Activated CD4-positive, alpha-beta T cell treated with anti-CD3 and anti-CD28 coated beads, Interleukin-2, amount 10 ng/mL, durations not matched to agents 7 days and 5 days (primary cell): ENCODE measurements at regions not wholly inside any gene's neighbourhood (a gene's known extent, or its start where the extent isn't known, plus 50 kb on each side); places are given as distances from the start of the nearest gene placed in this dataset.
A peak's percentile ranks its signal among the peaks of the same experiment; 100 is the strongest.
"Not testable (repeated sequence)": the region's sequence is repeated elsewhere in the genome, so short reads cannot be mapped to it uniquely, and the experiment has no call there.

Experiments used
- CTCF ChIA-PET: fragments of 350-600 bp; sonication (Branson Sonifier 250); formaldehyde crosslinking; loops from one replicate; lab custom pipeline; 2021; ENCODE audit warnings: antibody characterized with exemption; lab: Charles Lee
- POLR2A ChIA-PET: fragments of 350-600 bp; sonication (Branson Sonifier 250); formaldehyde crosslinking; loops from one replicate; lab custom pipeline; 2021; ENCODE audit warnings: antibody characterized with exemption; lab: Charles Lee
- DNase-seq: peaks from one replicate; pipeline ENCODE4 v3.0.0-alpha.2; 2020
- H3K27ac Mint-ChIP-seq: one replicate; pipeline ENCODE4 v1.8.0; 2021; ENCODE audit warnings: mild to moderate bottlenecking, moderate library complexity, mixed read lengths
- H3K27me3 Mint-ChIP-seq: one replicate; pipeline ENCODE4 v1.8.0; 2021; ENCODE audit warnings: mixed read lengths
- H3K36me3 Mint-ChIP-seq: one replicate; pipeline ENCODE4 v1.8.0; 2021; ENCODE audit warnings: low read depth, mixed read lengths
- H3K4me1 Mint-ChIP-seq: one replicate; pipeline ENCODE4 v1.8.0; 2021; ENCODE audit warnings: mixed read lengths
- H3K4me3 Mint-ChIP-seq: one replicate; pipeline ENCODE4 v1.8.0; 2021; ENCODE audit warnings: mild to moderate bottlenecking, moderate library complexity, mixed read lengths
- H3K9me3 Mint-ChIP-seq: one replicate; pipeline ENCODE4 v1.8.0; 2021; ENCODE audit warnings: mixed read lengths

DNA sequence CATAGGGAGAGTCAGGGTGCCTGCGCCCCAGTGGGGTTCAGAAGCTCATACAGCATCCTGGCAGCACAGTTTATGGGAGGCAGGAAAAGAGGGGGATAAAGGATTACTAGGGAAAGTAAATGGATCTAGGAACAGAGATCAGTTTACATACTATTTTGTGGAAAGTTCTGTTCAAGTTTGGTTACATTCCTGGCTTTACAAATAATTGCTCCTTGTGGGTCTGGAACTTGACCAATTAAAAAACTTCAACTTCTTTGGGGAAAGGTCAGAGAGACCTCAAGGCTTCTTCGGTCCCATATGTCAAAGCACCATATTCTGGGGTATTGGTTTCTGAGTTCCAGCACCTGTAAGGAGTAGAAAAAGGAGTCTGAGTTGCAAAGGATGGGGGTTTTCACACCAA lies 64.1 kb downstream of the ZDHHC19 start:
- Mint-ChIP-seq H3K9me3 (peaks cover 9% of the 10 kb centered on the region), H3K4me1 (no peaks in the 10 kb centered on the region), H3K27ac (no peak overlapping the region), H3K27me3 (peaks cover 3% of the 10 kb centered on the region), H3K4me3 (no peak overlapping the region), H3K36me3 (peaks cover 3% of the 10 kb centered on the region)
- CTCF ChIA-PET, result interaction anchor here (1.3 to 2.0 kb wide), 4 partner anchors 14 to 32 kb away, joined by 3 to 10 read pairs (median 4); no protein-coding TSS in a partner anchor
- DNase-seq, result no peak
- POLR2A ChIA-PET, result interaction anchor here (0.6 kb wide), 1 partner anchor 12 kb away, joined by 3 read pairs; no protein-coding TSS in a partner anchor

DNA sequence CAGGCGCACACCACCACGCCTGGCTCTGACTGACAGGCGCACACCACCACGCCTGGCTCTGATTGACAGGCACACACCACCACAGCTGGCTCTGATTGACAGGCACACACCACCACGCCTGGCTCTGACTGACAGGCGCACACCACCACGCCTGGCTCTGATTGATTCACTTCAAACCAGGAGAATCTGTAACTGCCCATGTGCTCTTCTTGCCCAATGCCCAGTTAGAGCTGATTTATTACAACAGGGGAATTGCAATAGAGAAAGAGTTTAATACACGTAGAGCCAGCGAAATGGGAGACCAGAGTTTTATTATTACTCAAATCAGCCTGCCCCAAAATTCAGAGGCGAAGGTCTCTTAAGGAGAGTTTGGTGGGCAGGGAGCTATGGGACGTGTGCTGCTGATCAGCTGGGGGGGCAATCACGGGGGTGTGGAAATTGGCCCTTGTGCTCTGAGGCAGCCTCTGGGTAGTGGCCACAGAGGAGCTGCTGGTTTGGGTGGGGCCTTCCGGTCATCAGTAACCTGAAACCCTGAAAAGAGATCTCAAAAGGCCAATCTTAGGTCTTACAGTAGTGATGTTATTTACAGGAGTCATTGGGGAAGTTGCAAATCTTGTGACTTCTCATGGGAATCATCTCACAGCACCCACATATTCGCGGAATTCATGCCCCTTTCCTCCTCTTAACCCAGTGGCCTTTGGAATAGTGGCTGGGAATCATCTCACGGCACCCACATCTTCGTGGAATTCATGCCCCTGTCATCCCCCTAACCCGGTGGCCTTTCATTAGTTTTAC lies 63.8 kb upstream of the TFRC start:
- no peak overlapping the region for H3K4me3 Mint-ChIP-seq

DNA sequence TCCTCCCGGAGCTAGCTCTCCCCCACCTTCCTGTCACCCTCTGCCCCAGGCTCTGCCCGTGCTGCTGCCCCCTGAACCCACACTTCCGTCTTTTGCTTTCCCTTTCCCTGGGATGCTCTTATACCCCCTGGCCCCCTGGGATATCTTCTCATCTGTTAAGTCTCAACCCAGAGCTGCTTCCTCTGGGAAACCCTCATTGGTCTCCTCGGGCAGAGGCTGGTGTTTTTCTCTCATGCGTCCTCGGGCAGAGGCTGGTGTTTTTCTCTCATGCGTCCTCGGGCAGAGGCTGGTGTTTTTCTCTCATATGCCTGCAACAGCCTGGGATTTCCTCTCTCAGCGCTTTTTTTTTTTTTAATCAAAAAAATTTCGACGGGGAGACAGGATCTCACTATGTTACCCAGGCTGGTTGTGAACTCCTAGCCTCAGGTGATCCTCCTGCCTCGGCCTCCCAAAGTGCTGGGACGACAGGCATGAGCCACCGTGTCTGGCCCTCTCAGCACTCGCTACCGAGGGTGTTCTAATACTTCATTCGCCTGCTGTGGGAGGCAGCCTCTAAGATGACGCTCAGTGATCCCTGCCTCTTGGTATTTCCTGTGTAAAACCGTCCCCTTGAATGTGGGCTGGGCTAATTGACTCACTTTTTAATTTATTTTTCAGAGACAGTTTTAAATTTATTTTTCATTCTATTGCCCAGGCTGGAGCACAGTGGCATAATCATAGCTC lies 62.7 kb upstream of the TFRC start:
- peaks cover 4% of the 10 kb centered on the region for H3K9me3 Mint-ChIP-seq
- H3K4me3 Mint-ChIP-seq, result no peak overlapping the region
- no peak for DNase-seq
- H3K27me3 Mint-ChIP-seq, result peaks cover 3% of the 10 kb centered on the region
- H3K4me1 Mint-ChIP-seq, result peaks cover 2% of the 10 kb centered on the region
- no peak overlapping the region for H3K27ac Mint-ChIP-seq
- ChIA-PET POLR2A (no interaction called here), CTCF (interaction anchor here (0.9 kb wide), 1 partner anchor 16 kb away, joined by 3 read pairs; no protein-coding TSS in a partner anchor)
- H3K36me3 Mint-ChIP-seq, result no peaks in the 10 kb centered on the region

More for the DNA sequence above, 63.8 kb upstream of the TFRC start:
- no peaks in the 10 kb centered on the region for H3K4me1 Mint-ChIP-seq
- ChIA-PET CTCF (interaction anchor here (0.6 to 2.0 kb wide), 6 partner anchors 7 to 34 kb away, joined by 3 to 10 read pairs (median 4); no protein-coding TSS in a partner anchor), POLR2A (no interaction called here)
- no peak for DNase-seq
- H3K27me3 Mint-ChIP-seq, result peaks cover 3% of the 10 kb centered on the region
- H3K27ac Mint-ChIP-seq, result no peak overlapping the region
- H3K36me3 Mint-ChIP-seq, result no peaks in the 10 kb centered on the region
- H3K9me3 Mint-ChIP-seq, result peaks cover 9% of the 10 kb centered on the region

DNA sequence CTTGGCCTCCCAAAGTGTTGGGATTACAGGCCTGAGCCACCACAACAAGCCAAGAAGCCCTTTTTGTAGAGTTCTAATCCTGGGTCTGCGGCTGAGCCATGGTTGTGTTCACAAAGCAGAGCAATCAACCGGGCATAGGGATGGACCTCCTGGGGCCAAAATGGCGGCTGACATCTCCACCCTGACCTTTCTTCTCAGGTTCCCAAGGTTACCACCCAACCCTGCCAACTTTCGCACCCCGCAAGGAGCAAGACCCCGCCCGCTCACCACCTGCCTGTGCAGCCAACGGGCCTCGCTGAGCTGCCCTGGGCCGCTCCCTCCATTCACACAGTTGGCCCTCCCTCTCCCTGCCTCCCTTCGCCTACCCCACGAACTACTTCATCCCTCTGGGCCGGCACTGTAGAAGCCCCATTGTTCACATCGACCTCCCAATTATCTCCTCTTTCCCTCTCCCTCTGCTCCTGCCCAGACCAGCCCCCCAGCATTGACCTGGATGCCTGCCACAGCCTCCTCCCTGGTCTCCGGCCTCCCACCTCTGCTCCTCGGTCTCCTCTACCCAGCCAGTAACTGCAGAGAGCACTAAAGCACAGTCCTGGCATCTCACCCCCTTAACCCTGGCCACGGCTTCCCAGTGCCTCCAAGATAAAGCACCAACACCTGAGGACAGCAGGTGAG lies 62.0 kb upstream of the TFRC start:
- no peak for DNase-seq
- no peak overlapping the region for H3K4me3 Mint-ChIP-seq
- H3K27me3 Mint-ChIP-seq, result peaks cover 3% of the 10 kb centered on the region
- POLR2A ChIA-PET, result no interaction called here
- CTCF ChIA-PET, result interaction anchor here (0.9 kb wide), 1 partner anchor 16 kb away, joined by 3 read pairs; no protein-coding TSS in a partner anchor
- peaks cover 4% of the 10 kb centered on the region for H3K9me3 Mint-ChIP-seq
- H3K36me3 Mint-ChIP-seq, result no peaks in the 10 kb centered on the region
- H3K27ac Mint-ChIP-seq, result no peak overlapping the region
- peaks cover 2% of the 10 kb centered on the region for H3K4me1 Mint-ChIP-seq

DNA sequence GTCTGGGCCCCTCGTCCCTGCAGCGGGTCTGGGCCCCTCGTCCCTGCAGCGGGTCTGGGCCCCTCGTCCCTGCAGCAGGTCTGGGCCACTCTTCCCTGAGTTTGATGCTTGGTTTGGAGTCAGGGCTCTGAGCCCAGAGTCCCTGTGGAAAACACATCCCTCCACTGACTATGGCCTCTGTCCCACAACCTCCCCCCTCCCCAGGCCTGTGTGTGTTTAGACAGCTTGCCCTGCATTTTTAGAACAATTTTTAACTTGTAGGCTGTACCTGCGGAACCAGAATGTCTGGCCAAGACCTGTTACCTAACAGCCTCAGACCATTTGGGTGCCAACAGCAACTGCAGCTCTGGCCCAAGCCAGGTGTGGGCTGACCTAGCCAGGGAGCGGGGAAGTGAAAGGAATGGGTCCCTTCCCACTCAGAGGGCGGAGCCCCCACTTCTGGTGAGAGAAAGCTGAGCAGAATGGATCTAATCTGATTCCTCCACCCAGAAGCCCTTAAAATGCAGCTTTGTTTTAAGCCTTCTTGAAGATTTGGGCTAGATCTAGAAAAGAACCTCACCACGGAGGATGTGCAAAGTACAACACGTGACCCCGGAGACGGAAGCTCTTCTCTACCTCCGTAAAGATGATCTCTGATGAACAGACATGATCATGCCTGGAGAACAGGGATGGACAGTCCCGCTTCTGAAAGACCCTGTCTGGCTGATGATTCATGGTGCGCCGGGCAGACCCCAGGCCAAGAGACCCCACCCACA lies 60.5 kb upstream of the TFRC start:
- Mint-ChIP-seq H3K27ac (no peak overlapping the region), H3K36me3 (no peaks in the 10 kb centered on the region), H3K27me3 (peaks cover 2% of the 10 kb centered on the region), H3K9me3 (no peaks in the 10 kb centered on the region), H3K4me3 (no peak overlapping the region), H3K4me1 (peaks cover 4% of the 10 kb centered on the region)
- POLR2A ChIA-PET, result no interaction called here
- CTCF ChIA-PET, result interaction anchor here (0.8 to 1.2 kb wide), 3 partner anchors 10 to 31 kb away, joined by 3 to 4 read pairs (median 4); no protein-coding TSS in a partner anchor
- no peak for DNase-seq

DNA sequence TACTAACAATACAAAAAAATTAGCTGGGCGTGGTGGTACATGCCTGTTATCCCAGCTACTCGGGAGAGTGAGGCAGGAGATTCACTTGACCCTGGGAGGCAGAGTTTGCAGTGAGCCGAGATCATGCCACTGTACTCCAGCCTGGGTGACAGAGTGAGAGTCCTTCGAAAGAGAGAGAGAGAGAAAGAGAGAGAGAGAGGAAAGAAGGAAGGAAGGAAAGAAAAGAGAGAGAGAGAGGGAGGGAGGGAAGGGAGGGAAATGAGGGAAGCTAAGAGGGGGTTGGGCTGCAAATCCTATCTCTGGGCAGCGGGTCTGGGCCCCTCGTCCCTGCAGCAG lies 59.9 kb upstream of the TFRC start:
- Mint-ChIP-seq H3K27ac (no peak overlapping the region), H3K36me3 (no peaks in the 10 kb centered on the region), H3K4me1 (peaks cover 6% of the 10 kb centered on the region), H3K27me3 (peaks cover 3% of the 10 kb centered on the region), H3K4me3 (no peak overlapping the region), H3K9me3 (no peaks in the 10 kb centered on the region)
- ChIA-PET POLR2A (no interaction called here), CTCF (interaction anchor here (1.2 kb wide), 1 partner anchor 30 kb away, joined by 3 read pairs; no protein-coding TSS in a partner anchor)
- DNase-seq, result no peak

DNA sequence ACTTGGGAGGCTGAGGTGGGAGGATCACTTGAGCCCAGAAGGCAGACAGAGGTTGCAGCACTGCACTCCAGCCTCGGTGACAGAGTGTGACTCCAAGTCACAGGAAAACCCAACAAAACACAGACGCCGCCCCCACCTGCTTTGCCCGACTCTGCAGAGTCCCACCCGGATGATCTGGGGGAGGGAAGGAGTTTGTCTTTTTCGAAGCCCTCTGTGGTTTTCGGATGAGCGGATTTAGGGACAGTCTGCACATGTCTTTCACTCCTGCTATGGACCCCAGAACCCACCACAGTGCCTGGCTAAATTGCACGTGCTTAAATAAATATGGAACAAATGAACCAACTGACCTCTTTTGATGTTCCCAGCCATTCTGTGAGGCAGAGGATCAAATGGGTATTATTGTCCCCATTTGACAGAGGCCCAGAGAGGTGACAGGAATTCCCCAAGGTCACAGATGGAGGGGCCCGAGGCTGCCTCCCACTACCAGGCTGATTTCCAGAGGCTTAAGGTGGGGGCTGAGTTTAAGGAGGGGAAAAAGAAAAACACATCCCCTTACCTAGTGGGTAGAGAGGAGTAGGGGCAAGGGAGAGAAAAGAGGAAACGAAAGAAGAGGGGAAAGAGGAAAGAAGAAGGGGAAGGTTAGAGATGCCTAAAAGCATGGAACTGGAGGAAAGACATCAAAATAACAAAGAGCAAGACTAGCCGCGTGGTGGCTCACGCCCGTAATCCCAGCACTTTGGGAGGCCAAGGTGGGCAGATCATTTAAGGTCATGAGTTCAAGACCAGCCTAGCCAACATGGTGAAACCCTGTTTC lies 59.4 kb upstream of the TFRC start:
- Mint-ChIP-seq H3K4me1 (peaks cover 12% of the 10 kb centered on the region), H3K9me3 (no peaks in the 10 kb centered on the region), H3K27me3 (peaks cover 3% of the 10 kb centered on the region), H3K4me3 (no peak overlapping the region), H3K36me3 (no peaks in the 10 kb centered on the region), H3K27ac (no peak overlapping the region)
- DNase-seq, result no peak
- CTCF ChIA-PET, result interaction anchor here (0.9 to 1.3 kb wide), 3 partner anchors 10 to 29 kb away, joined by 3 read pairs; no protein-coding TSS in a partner anchor
- POLR2A ChIA-PET, result no interaction called here

DNA sequence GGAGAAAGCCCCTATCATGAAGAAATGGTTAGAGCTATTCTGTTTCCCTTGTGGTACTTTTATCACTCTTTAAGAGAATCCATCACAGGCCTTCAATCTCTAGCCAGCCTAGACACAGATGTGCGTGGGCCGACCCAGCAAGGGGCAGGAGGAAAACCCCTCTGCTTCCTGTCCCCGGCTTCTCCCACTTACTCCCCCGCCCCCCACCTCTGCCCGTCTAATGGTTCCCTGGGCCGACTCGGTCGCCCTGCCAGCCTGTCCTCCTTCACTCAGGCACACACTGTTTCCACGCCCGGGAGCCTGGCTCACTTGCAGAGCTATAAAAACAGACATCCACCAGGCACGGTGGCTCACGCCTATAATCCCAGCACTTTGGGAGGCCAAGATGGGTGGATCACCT lies 58.3 kb upstream of the TFRC start:
- Mint-ChIP-seq H3K4me1 (peaks cover 17% of the 10 kb centered on the region), H3K36me3 (no peaks in the 10 kb centered on the region), H3K4me3 (no peak overlapping the region), H3K9me3 (no peaks in the 10 kb centered on the region), H3K27me3 (peaks cover 3% of the 10 kb centered on the region), H3K27ac (no peak overlapping the region)
- ChIA-PET CTCF (interaction anchor here (0.9 to 3.3 kb wide), 3 partner anchors 11 to 17 kb away, joined by 3 to 11 read pairs (median 3); no protein-coding TSS in a partner anchor), POLR2A (no interaction called here)
- no peak for DNase-seq

DNA sequence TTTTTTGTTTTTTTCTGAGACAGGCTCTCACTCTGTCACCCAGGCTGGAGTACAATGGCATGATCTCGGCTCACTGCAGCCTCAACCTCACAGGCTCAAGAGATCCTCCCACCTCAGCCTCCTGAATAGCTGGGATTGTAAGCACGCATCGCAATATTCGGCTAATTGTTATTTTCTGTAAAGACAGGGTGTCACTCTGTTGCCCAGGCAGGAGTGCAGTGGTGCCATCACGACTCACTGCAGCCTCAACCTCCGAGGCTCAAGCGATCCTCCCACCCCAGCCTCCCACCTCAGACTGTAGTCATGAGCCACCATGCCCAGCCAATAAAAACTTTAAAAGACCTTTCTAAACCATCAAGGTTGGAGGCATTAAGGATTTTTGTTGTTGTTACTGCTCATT lies 57.4 kb upstream of the TFRC start:
- H3K9me3 Mint-ChIP-seq, result no peaks in the 10 kb centered on the region
- H3K27ac Mint-ChIP-seq, result no peak overlapping the region
- H3K27me3 Mint-ChIP-seq, result peaks cover 3% of the 10 kb centered on the region
- peaks cover 17% of the 10 kb centered on the region for H3K4me1 Mint-ChIP-seq
- CTCF ChIA-PET, result interaction anchor here (0.9 to 3.3 kb wide), 3 partner anchors 11 to 27 kb away, joined by 3 to 11 read pairs (median 7); no protein-coding TSS in a partner anchor
- POLR2A ChIA-PET, result no interaction called here
- H3K36me3 Mint-ChIP-seq, result no peaks in the 10 kb centered on the region
- no peak overlapping the region for H3K4me3 Mint-ChIP-seq
- no peak for DNase-seq

DNA sequence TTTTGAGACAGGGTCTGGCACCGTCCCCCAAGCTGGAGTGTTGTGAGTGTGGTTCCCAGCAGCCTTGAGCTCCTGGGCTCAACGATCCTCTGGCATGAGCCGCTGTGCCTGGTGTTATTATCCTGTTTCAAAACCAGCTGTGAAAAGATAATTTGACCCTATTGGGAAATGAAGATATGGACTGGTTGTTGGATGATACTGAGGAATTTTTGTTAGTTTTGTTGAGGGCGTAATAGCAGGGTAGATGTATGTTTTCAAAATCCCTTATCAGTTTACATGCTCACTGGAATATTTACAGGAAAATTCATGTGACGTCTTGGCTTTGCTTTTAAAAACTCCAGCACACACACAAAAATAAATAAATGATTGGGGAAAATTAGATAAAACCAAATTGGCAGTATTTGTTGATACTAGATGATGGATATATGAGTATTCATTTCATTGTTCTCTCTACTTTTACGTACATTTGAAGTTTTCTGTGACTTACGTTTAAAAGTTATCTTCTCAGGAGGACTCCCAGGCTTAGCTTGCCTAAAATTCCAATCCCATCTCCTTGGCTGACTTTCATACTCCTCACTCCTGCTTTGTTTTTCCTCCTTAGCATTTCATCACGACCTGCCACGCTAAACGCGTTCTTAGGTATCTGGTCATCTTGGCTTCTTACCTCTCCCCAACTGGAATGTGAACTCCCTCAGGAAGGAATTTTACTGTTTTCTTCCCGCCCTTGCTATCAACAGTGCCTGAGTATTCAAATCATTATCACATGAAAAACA lies 56.8 kb upstream of the TFRC start:
- H3K9me3 Mint-ChIP-seq, result no peaks in the 10 kb centered on the region
- H3K4me1 Mint-ChIP-seq, result peaks cover 17% of the 10 kb centered on the region

DNA sequence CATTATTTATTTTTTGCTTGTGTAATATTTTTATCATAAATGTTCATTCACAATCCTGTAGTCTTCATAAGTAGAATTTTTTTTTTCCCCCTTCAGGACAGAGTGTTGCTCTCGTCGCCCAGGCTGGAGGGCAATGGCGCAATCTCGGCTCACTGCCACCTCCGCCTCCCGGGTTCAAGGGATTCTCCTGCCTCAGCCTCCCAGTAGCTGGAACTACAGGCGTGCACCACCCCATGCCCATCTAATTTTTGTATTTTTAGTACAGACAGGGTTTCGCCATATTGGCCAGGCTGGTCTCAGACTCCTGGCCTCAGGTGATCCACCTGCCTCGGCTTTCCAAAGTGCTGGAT lies 54.7 kb upstream of the TFRC start:
- peak overlapping the region; percentile 77 for H3K27ac Mint-ChIP-seq
- H3K4me3 Mint-ChIP-seq, H3K36me3 Mint-ChIP-seq, H3K27me3 Mint-ChIP-seq, DNase-seq, POLR2A ChIA-PET, H3K9me3 Mint-ChIP-seq: not testable (repeated sequence)
- H3K4me1 Mint-ChIP-seq, result peaks cover 17% of the 10 kb centered on the region
- CTCF ChIA-PET, result interaction anchor here (1.7 kb wide), 1 partner anchor 71 kb away, joined by 3 read pairs; no protein-coding TSS in a partner anchor

More for the DNA sequence above, 56.8 kb upstream of the TFRC start:
- no peaks in the 10 kb centered on the region for H3K36me3 Mint-ChIP-seq
- no peak for DNase-seq
- H3K27ac Mint-ChIP-seq, result no peak overlapping the region
- H3K27me3 Mint-ChIP-seq, result peaks cover 3% of the 10 kb centered on the region
- CTCF ChIA-PET, result interaction anchor here (0.6 to 3.3 kb wide), 9 partner anchors 8 to 451 kb away, joined by 3 to 11 read pairs (median 3); no protein-coding TSS in a partner anchor
- H3K4me3 Mint-ChIP-seq, result no peak overlapping the region
- POLR2A ChIA-PET, result interaction anchor here (0.6 kb wide), 1 partner anchor 879 kb away, joined by 10 read pairs; no protein-coding TSS in a partner anchor
